Esophagus mucosa (tissue), 1 donor: ENCODE measurements at regions not wholly inside any gene's neighbourhood (a gene's known extent, or its start where the extent isn't known, plus 50 kb on each side); places are given as distances from the start of the nearest gene placed in this dataset.

Source experiments
- ATAC-seq: fragments of 200-7000 bp; cut with Tn5 transposase; one replicate; pipeline ENCODE4 v1.9.1; 2020
- donor health status: DM: yes; HTN: yes; CAD: no.

GRCh38 chr16:6363396-6363795 is 969.2 kb upstream of the RBFOX1 start:
- no peak for ATAC-seq

- ATAC-seq = no peak
Measured at GRCh38 chr16:6362321-6362720, 970.3 kb upstream of the RBFOX1 start.

- no peak for ATAC-seq
Measured at GRCh38 chr16:6360641-6361040, 972.0 kb upstream of the RBFOX1 start.

GRCh38 chr16:6356911-6357310 is 975.7 kb upstream of the RBFOX1 start:
- ATAC-seq = no peak

GRCh38 chr16:6349725-6350124 is 982.9 kb upstream of the RBFOX1 start:
- no peak for ATAC-seq

GRCh38 chr16:6345090-6345489 is 987.6 kb upstream of the RBFOX1 start:
- ATAC-seq = no peak

GRCh38 chr16:6343157-6343556 is 989.5 kb upstream of the RBFOX1 start:
- ATAC-seq = no peak

- ATAC-seq = no peak
Measured at GRCh38 chr16:6341981-6342380, 990.7 kb upstream of the RBFOX1 start.

- ATAC-seq = no peak
Measured at GRCh38 chr16:6335072-6335471, 997.6 kb upstream of the RBFOX1 start.

- no peak for ATAC-seq
Measured at GRCh38 chr16:6331770-6332169, 1000.9 kb upstream of the RBFOX1 start.

- no peak for ATAC-seq
Measured at GRCh38 chr16:6317934-6318333, 1014.7 kb upstream of the RBFOX1 start.

- ATAC-seq = no peak
Measured at GRCh38 chr16:6309271-6309670, 1023.4 kb upstream of the RBFOX1 start.

- no peak for ATAC-seq
Measured at GRCh38 chr16:6308176-6308575, 1024.5 kb upstream of the RBFOX1 start.

- ATAC-seq = no peak
Measured at GRCh38 chr16:6300523-6300922, 1032.1 kb upstream of the RBFOX1 start.

- ATAC-seq = no peak
Measured at GRCh38 chr16:6297666-6298410, 1034.8 kb upstream of the RBFOX1 start.

- no peak for ATAC-seq
Measured at GRCh38 chr16:6286176-6286575, 1046.5 kb upstream of the RBFOX1 start.

- no peak for ATAC-seq
Measured at GRCh38 chr16:6284731-6285130, 1047.9 kb upstream of the RBFOX1 start.

GRCh38 chr16:6281994-6282393 is 1050.7 kb upstream of the RBFOX1 start:
- ATAC-seq = no peak

- ATAC-seq = no peak
Measured at GRCh38 chr16:6281274-6281673, 1051.4 kb upstream of the RBFOX1 start.

- no peak for ATAC-seq
Measured at GRCh38 chr16:6280055-6280454, 1052.6 kb upstream of the RBFOX1 start.

- no peak for ATAC-seq
Measured at GRCh38 chr16:6279286-6279685, 1053.4 kb upstream of the RBFOX1 start.

GRCh38 chr16:6274351-6274750 is 1058.3 kb upstream of the RBFOX1 start:
- no peak for ATAC-seq

GRCh38 chr16:6267682-6268081 is 1065.0 kb upstream of the RBFOX1 start:
- ATAC-seq = no peak

GRCh38 chr16:6266703-6267102 is 1065.9 kb upstream of the RBFOX1 start:
- ATAC-seq = no peak

GRCh38 chr16:6265968-6266367 is 1066.7 kb upstream of the RBFOX1 start:
- ATAC-seq = no peak
